PC-3 (cell line): ENCODE measurements at regions not wholly inside any gene's neighbourhood (a gene's known extent, or its start where the extent isn't known, plus 50 kb on each side); places are given as distances from the start of the nearest gene placed in this dataset.

Source experiments
- CTCF ChIP-seq: fragments of 300-600 bp; sonication (generic); conservative IDR thresholded peaks from 2 replicates; pipeline ENCODE4 v1.5.1; 2017; ENCODE audit warnings: antibody characterized with exemption, low read depth, mild to moderate bottlenecking, low read length
- EZH2 ChIP-seq: fragments of 300-600 bp; sonication (generic); IDR thresholded peaks from one replicate; pipeline ENCODE4 v1.6.1; 2017; ENCODE audit warnings: antibody characterized with exemption, mild to moderate bottlenecking, low read length; ENCODE audit not compliant: unreplicated experiment
- EZH2phosphoT487 ChIP-seq: fragments of 300-600 bp; sonication (generic); IDR thresholded peaks from 2 replicates; pipeline ENCODE4 v1.6.1; 2018; ENCODE audit warnings: mild to moderate bottlenecking, antibody characterized with exemption, low read length, borderline replicate concordance

GRCh38 chr2:12861344-12861930, 144.7 kb downstream of the TRIB2 start:
- TF ChIP-seq CTCF: no peak
- TF ChIP-seq EZH2phosphoT487: no peak
- TF ChIP-seq EZH2: no peak
